ENCODE measurements at regions not wholly inside any gene's neighbourhood (a gene's known extent, or its start where the extent isn't known, plus 50 kb on each side); places are given as distances from the start of the nearest gene placed in this dataset.

- TF ChIP-seq CTCF (conservative IDR thresholded peaks at IDR 0.05) (no peak), ZFX (IDR thresholded peaks at IDR 0.05) (no peak)
These were observed 113.0 kb upstream of the NTF3 start for GRCh38 chr12:5318874-5319273.

Data from C4-2B (cell line).